Stimulated activated CD4-positive, alpha-beta T cell treated with anti-CD3 and anti-CD28 coated beads, Interleukin-2, amount 100 ng/mL, for 4 hours (primary cell): ENCODE measurements at regions not wholly inside any gene's neighbourhood (a gene's known extent, or its start where the extent isn't known, plus 50 kb on each side); places are given as distances from the start of the nearest gene placed in this dataset.
"Not testable (repeated sequence)": the region's sequence is repeated elsewhere in the genome, so short reads cannot be mapped to it uniquely, and the experiment has no call there.

Source experiments
- DNase-seq: peaks from one replicate; pipeline ENCODE4 v3.0.0-alpha.2; 2020; ENCODE audit warnings: low read depth

DNA sequence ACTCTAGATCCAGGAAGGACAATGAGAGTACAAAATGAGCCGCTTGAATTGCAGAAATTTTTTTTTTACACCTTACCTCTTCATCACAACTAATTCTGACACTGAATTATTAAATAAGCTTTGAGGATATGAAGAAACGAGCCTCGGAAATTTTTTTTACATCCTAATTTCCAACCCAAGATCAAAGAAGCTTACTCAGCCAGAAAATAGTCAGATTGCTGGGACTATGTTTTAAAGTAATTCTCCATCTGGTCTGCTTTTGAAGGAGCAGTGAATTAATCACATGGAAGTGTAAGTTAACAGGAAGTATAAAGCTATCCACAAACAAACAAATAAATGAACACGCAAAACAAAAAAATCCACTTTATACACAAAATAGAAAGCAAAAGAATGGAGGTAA is 437.0 kb upstream of the KCNMB2 start:
- no peak for DNase-seq

DNA sequence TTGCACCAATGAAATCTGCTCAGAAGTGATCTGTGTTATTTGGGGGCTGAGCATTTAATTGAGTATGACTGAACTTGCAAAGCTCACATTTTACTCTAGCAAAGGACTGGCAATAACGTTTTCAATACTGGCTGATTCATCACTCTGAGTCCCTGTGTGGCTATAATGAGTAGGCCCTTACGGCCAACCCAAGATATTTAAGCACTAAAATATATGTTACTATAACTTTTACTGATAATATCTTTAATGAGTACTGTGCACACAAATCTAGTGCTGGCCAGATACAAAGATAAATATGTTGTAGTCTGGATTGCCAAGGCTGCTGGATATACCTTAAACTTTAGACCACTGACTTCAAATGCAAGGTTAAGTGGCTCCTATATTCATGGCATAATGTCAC is 436.4 kb upstream of the KCNMB2 start:
- no peak for DNase-seq

DNA sequence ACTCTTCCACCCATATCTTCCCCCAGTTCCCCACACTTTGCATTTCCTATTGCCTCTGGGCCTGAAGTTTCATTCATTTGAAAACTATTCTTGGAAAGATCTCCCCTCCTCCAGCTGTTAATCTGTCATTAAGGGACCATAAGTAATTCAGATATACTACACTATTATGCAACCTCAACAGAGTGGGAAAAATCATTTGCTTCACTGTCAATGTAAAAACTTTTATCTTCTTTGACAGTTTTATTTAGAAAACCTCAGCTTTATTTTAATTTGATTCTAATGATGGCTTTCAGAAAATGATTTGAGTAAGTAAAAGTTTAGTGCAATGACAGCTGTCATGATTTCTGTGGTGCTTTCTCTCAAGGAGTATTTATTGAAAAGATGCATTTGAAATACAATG is 435.3 kb upstream of the KCNMB2 start:
- no peak for DNase-seq

DNA sequence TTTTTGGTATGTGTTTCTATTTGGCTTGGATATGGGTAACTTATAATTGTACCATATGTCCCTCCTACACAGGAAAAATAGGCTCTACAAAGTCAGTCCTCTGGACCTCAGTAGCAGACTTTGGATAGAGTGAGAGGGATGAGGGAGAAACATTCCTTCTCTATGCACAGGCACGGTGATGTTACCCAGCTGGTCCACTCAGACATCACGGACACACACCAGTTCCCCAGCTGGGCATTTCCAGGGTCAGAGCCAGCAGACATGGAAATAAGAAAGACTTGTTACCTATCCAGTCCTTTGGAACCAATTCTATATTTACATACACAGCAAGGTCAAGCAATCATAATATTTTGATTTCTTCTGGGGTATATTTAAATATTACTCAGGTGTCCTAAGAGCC is 433.1 kb upstream of the KCNMB2 start:
- no peak for DNase-seq

DNA sequence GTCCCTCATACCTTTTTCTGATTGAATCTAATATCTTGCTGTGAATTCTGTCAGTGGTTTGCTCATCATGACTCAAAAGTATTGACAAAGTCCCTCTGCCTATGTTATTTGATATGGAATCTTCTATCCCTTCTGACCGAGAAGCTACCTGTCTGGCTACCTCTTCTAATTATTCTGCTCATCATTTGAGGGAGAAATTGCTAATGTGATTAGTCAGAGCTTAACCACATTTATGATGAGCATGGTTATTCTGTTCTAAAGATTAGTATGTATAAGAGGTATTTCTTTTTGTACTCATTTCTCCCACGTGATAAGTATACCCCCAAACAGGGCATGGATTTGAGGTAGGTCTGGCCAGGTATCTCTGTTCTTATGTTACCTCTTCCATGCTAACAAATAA is 428.4 kb upstream of the KCNMB2 start:
- DNase-seq: no peak

DNA sequence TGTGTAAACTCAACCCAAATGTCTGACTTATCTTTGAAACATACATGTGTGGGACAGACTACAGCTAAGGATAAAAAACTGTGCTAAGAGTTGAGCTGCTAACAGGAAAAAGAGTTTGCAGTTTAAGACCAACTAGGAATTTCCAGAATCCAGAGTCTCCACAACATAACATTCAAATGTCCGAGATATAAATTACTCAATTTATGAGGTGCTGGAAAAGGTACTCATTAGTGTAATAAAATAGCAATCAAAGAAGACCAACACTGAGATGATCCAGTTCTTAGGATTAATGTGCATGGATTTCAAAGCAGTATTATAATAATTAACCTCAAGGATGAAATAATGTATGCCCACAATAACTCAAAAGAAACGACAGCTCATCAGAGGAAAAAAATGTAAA is 426.5 kb upstream of the KCNMB2 start:
- no peak for DNase-seq

DNA sequence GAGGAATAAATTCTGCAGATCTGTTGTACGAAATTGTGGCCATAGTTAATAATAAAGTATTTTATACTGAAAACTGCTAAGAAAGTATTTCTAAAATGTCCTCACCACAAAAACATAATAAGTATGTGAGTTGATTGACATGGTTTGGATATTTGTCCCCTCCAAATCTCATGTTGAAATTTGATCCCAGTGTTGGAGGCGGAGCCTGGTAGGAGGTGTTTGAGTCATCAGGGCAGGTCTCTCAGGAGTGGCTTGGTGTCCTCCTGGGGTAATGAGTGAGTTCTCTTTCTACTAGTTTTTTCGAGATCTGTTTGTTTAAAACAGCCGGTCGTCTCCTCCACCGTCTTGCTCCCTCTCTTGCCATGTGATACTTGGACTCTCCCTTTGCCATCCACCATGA is 424.1 kb upstream of the KCNMB2 start:
- no peak for DNase-seq

DNA sequence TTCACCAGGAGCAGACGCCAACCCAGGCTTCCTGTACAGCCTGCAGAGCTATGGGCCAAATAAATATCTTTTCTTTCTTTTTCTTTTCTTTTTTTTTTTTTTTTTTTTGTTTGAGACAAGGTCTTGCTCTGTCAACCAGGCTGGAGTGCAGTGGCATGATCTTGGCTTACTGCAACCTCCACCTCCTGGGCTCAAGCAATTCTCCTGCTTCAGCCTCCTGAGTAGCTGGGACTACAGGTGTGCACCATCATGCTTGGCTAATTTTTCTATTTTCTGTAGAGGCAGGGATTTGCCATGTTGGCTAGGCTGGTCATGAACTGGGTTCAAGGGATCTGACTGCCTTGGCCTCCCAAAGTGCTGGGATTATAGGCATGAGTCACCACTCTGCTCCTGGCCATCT is 423.7 kb upstream of the KCNMB2 start:
- not testable (repeated sequence) for DNase-seq

DNA sequence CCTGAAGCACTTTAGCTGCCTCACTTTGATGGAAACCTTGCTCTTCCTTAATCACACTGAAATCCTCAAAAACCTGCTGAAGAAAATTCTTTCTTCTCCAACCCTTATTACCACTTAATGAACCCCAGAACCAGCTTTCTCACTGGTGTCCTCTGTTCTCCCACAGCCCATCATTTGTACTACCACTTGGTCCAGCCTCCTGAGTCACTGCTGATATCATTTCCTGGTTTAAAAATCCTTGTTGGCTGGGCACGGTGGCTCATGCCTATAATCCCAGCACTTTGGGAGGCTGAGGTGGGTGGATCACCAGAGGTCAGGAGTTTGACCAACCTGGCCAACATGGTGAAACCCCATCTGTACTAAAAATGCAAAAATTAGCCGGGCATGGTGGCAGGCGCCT is 418.6 kb upstream of the KCNMB2 start:
- no peak for DNase-seq

DNA sequence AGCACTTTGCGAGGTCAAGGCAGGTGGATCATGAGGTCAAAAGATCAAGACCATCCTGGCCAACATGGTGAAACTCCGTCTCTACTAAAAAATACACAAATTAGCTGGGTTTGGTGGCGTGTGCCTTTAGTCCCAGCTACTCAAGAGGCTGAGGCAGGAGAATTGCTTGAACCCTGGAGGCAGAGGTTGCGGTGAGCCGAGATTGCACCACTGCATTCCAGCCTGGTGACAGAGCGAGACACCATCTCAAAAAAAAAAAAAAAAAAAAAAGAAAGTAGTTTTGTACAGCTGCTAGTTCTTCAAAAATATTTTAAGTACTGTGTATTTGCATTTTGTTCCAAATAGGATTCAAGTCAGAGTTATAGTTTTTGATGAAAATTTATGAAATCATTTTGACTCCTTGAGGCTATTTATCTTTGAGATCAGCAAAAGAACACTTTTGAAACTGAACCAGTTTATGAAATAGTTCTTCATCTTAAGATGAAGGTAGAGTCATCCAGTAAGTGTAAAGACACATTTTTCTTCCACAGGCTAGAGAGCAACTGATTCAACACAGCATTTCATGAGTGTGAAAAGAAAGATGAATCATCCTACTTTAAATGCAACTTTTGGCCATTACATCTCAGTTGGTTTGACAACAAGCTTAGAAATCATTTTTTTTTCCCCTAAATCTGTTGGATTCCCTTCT is 416.5 kb upstream of the KCNMB2 start:
- DNase-seq: not testable (repeated sequence)

DNA sequence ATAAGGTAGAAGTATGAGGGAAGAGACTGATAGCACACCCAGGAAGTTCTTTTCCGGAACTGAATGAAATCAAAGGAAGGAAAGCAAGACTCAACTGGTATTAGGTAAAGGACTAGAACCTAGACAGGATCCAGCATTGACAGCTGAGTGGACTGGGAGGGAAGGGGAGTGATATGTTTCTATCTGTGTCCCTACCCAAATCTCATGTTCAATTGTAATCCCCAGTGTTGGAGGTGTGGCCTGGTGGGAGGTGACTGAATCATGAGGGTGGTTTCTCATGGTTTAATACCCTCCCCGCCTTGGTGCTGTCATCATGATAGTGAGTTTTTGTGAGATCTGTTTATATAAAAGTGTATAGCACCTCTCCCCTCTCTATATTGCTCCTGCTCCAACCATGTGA is 415.9 kb upstream of the KCNMB2 start:
- DNase-seq: no peak

DNA sequence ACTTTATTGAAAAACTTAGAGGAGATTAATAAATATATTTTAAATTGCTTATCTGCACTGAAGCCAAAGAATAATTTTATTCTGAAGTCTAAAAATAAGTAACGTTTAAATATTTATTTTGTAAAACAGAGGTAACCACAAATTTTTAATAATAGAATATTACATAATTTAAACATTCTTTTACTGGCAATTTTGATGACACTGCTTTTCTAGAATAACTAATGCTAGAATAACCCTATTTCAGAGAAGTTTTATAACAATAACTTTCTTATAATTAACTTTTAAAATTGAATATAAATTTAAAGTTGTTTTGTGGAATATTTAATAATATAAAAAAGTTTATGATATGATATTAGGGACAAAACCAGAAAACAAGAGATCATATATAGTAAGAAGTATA is 409.6 kb upstream of the KCNMB2 start:
- DNase-seq: no peak

DNA sequence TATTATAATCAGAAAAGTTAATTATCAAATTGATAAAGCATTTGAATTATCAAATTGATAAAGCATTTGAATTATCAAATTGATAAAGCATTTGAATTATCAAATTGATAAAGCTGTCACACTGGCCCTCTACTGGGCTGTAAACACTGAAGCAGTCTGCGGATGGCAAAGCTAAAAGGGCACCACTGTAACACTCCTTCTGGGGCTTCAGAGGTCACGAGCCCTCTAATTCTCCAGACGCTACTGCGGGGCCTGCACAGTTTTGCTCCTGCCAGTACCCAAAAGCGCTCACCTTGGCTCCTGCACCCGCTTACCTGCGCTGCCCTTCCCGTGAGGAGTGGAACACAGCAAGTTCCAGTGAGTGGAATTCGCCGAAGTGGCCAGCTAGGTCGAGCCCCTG is 409.0 kb upstream of the KCNMB2 start:
- no peak for DNase-seq

DNA sequence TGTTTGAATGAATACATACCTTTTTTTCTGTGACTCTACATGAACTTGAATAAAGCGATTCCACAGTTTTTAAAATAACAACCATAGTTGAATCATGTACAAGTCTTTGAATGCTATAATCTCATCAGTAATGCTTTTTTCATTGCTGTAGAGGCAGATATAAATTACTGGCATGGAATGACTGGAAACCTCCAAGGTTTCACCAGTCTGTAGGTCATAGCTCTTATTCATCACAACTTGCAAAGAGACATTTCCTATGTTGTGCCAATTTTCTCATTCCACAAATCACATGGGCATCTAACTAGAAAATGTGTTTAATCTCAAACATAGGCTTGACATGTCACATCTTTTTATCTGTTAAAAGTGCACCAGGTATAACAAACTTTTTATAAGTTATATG is 407.1 kb upstream of the KCNMB2 start:
- no peak for DNase-seq

DNA sequence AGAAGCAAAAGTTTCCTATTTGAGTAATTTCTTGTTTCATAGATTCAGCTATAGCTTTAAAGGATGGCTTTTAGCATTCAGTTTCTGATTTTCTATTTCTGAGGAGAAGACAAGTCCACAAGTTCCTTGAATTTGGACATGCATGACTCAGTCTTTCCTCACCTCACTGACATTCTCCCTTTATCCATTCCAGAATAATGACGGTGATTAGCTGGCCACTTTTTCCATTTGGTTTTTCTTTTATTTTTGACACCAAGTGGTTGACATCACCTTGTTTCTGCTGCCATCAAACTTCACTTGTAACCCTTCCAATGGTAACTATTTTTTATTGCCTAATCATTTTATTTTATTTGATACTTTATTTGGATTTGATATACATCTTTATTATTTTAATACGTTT is 404.4 kb upstream of the KCNMB2 start:
- no peak for DNase-seq

DNA sequence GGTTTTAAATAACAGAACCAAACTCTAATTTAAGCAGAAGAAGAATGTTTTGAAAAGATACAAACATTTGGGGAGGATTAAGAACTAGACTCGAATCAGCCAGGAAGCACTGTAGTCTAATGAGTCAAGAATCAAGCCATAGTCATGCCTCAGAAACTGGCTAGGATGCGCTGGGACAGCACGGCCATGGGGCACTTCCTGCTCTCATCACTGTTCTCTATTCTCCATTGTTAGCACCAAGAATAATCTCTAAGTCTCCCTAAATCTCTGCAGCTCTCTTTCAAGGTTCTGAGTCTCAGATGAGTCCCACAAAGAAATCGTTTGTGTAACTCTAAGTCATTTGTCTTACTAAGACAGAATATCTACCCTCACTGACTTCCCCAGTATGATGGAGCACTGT is 399.0 kb upstream of the KCNMB2 start:
- DNase-seq: no peak

DNA sequence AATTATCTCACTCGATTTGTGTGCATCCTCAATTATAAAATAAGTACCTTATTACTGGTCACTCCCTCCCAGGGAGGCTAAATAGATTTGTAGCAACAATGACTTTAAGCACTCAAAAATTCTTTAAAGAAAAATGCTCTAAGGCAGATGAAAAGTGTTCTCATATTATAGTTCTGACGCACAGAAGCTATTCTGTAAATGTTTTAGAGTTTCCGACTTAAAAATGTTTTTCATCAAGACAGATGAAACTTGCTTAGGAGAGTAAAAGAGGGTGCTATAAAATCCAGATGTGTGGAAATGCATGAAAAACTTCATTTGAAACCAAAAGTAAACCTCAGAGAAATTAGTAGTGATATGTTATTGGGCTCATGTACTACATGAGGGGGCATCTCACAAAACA is 398.4 kb upstream of the KCNMB2 start:
- DNase-seq: no peak

DNA sequence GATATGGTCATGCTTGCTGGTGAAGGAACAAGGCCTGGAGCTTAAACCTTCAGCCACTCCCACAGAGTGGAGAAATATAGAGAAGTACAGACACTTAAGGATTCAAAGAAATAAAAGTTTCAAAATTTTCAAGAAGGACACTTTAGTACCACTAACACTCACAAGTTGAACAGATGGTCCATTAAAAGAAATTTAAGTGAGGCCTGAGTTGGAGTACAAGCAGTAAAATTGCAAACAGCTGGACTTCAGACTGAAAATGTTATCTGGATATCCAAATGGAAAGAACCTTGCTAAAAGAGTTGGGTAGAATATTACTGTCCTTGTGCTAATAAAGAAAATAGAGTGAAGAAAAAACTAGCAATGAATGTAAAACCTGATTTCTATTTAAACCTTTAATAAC is 397.1 kb upstream of the KCNMB2 start:
- no peak for DNase-seq

DNA sequence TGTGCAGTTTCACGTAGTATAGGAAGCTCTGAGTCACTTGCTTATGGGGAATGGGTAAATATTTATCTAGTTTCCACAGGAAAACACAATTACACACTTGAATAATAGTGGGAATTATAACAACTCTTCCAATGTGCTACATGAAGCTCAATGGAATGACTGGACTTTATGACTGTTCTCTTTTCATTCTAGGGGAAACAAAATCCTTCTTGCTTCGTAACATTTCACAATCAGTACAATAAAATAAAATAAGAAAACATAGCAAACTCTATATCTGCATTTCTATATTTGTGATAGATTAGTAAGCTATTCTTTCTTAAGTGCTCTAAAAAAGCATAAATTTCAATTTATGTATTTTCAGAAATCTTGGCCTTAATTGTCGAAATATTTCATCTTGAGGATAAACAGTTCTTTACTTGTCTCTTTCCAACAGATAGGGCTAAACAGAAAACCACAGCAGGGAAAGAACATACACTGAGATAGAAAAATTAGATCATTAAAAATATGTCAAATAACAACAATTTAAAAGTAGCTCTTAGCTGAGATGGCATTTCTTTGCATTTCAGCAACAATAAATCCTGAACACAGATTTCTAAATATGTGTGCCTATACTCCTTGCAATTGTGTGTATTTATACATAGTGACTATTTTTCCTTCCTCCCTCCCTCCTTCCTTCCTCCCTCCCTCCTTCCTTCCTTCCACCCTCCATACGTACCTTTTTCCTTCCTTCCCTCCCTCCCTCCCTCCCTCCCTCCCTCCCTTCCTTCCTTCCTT is 395.5 kb upstream of the KCNMB2 start:
- DNase-seq: no peak

DNA sequence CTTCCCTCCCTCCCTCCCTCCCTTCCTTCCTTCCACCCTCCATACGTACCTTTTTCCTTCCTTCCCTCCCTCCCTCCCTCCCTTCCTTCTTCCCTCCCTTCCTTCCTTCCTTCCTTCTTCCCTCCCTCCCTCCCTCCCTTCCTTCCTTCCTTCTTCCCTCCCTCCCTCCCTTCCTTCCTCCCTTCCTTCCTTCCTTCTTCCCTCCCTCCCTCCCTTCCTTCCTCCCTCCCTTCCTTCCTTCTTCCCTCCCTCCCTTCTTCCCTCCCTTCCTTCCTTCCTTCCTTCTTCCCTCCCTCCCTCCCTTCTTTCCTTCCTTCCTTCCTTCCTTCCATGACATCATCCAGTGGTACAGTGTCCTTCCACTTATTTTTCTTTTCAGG is 394.9 kb upstream of the KCNMB2 start:
- DNase-seq: not testable (repeated sequence)

DNA sequence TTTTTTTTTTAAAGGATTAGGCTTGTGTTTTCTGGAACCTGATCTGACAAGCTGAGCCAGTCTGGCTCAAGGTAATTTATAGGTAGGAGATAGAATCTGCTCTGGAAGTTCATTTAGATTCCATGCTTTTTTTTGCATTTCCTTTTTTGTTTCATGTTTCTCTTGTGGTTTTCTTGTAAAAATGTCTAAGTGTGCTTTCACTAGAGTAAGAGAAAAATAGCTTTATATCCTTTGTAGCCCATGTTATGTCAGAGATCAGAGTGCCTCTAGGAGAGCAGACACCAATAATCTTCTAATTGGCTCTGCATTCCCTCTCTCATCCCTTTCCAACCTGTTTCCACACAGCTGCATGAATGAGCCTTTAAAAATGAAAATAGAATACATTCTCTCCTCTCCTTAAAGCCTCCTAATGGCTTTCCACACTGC is 389.8 kb upstream of the KCNMB2 start:
- DNase-seq: no peak

DNA sequence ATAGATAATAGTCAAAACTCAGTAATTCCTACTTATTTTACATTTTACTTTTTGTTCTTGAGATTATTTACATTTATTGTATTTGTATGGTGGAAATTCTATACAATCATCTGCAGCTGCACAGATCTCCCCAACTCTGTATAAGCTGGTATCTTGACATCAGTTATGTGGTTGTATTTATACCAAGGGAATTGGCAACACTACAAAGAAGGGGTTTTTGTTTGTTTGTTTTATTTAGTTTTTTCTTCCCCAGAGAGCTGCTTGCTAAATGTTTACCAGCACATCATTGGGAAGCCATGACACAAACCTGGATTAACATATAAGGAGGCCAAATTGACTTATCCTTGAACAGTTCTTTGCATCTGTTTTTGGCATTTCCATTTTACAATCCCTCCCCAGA is 389.2 kb upstream of the KCNMB2 start:
- no peak for DNase-seq

DNA sequence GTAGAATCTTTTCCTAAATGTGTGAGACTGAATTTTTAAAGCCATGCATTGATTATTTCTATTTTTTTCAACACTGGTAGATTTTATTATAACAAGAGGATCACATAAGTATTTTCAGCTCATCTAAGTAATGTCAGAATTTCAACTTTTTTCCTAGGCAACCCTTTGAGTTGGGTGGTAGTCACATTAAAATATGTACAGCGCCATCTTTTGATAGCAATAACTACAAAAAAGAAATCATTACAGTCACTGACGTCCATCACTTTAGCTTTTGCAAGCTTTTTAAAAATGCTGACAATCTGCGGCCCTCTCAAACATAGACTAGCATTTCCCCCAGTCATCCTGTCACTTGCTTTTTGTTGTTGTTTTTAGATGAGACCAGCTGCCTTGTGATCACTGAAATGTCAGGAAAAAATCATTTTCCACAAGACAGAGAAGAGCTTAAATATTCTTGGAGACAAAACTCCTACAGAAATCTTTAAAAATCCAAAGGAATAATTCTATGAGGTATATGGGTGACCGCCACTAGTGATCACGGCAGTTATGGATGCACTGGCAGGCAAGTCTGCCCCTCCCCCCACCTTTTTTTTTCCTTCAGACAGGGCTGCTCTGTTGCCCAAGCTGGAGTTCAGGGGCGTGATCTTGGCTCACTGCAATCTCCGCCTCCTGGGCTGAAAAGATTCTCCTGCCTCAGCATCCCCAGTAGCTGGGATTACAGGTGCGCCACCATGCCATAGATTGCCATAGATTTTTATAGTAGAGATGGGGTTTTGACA is 384.0 kb upstream of the KCNMB2 start:
- no peak for DNase-seq
